Nephron progenitor cell (in vitro differentiated cells): ENCODE measurements at regions not wholly inside any gene's neighbourhood (a gene's known extent, or its start where the extent isn't known, plus 50 kb on each side); places are given as distances from the start of the nearest gene placed in this dataset.

Experiments used
- DNase-seq: peaks from one replicate; pipeline ENCODE4 v3.0.0; 2021
- H3K27ac Mint-ChIP-seq: 2 replicates; pipeline ENCODE4 v1.8.0; 2021; ENCODE audit warnings: mild to moderate bottlenecking, moderate library complexity, mixed read lengths
- H3K27me3 Mint-ChIP-seq: 2 replicates; pipeline ENCODE4 v1.8.0; 2021; ENCODE audit warnings: mild to moderate bottlenecking, low read depth, mixed read lengths; ENCODE audit not compliant: poor library complexity
- H3K36me3 Mint-ChIP-seq: 2 replicates; pipeline ENCODE4 v1.8.0; 2021; ENCODE audit warnings: low read depth, mixed read lengths
- H3K4me1 Mint-ChIP-seq: 2 replicates; pipeline ENCODE4 v1.8.0; 2021; ENCODE audit warnings: mixed read lengths
- H3K4me3 Mint-ChIP-seq: 2 replicates; pipeline ENCODE4 v1.8.0; 2021; ENCODE audit warnings: mild to moderate bottlenecking, moderate library complexity, mixed read lengths
- H3K9me3 Mint-ChIP-seq: 2 replicates; pipeline ENCODE4 v1.8.0; 2021; ENCODE audit warnings: mild to moderate bottlenecking, moderate library complexity, mixed read lengths
- TF ChIP-seq, protein P1 (sequence below): fragments of 200-600 bp; sonication (generic); IDR thresholded peaks from 2 replicates; pipeline ENCODE4 v1.5.0; 2021; ENCODE audit warnings: antibody characterized with exemption

DNA sequence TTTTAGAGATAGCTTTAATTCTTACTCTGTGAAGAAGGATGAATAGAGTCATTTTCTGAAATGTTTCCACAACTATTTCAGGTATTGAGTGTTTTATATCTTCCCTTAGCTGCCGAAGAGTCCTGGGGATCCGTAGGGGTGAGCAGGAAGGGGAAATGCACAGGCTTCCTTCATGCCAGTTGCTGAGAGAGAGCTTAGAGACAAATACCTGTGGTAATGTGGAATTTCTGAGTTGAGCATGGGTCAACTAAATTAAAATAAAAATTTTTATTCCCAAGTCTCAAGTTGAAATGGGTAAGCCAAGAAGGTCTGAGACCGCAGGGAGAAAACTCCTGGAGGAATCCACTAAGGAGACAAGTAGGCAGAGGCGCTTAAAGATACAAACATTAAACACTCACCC, 185.7 kb downstream of the DAD1 start:
- Mint-ChIP-seq H3K27me3 (peaks cover 5% of the 10 kb centered on the region), H3K4me3 (no peak overlapping the region), H3K36me3 (no peaks in the 10 kb centered on the region), H3K9me3 (no peaks in the 10 kb centered on the region), H3K27ac (no peak overlapping the region), H3K4me1 (peaks cover 3% of the 10 kb centered on the region)
- DNase-seq, result no peak
- TF ChIP-seq, protein P1, sequence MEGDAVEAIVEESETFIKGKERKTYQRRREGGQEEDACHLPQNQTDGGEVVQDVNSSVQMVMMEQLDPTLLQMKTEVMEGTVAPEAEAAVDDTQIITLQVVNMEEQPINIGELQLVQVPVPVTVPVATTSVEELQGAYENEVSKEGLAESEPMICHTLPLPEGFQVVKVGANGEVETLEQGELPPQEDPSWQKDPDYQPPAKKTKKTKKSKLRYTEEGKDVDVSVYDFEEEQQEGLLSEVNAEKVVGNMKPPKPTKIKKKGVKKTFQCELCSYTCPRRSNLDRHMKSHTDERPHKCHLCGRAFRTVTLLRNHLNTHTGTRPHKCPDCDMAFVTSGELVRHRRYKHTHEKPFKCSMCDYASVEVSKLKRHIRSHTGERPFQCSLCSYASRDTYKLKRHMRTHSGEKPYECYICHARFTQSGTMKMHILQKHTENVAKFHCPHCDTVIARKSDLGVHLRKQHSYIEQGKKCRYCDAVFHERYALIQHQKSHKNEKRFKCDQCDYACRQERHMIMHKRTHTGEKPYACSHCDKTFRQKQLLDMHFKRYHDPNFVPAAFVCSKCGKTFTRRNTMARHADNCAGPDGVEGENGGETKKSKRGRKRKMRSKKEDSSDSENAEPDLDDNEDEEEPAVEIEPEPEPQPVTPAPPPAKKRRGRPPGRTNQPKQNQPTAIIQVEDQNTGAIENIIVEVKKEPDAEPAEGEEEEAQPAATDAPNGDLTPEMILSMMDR, result no peak

DNA sequence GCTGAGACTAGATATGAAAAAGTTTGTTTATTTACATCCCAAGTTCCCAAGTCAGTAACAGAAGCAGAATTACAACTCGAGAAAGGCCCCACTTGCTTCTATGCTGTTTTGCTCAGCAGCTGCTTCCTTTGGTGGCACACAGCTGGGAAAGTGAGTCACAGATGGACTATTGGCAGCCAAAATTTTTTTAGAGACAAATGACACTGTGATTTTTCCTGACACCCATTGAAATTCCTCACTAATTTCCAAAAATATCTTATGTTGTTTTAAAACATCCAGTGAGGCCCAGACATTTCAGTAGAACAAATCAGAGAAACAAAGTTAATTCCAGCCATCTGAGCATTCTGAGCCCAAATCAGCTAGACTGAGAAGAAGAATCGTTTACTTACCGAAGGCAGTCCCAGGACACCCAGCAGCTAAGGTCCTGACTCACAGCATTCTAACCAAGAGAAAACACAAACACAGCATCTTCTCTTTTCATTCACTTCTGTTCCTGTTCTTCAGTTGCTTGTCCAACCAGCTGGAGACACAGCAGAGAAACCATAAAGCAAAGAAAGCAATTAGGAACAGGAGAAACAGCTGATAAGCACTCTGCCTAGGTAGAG, 188.3 kb downstream of the DAD1 start:
- TF ChIP-seq, protein P1, result no peak
- Mint-ChIP-seq H3K27ac (no peak overlapping the region), H3K4me3 (no peak overlapping the region), H3K4me1 (peaks cover 3% of the 10 kb centered on the region), H3K36me3 (no peaks in the 10 kb centered on the region), H3K9me3 (no peaks in the 10 kb centered on the region), H3K27me3 (peaks cover 3% of the 10 kb centered on the region)
- no peak for DNase-seq

DNA sequence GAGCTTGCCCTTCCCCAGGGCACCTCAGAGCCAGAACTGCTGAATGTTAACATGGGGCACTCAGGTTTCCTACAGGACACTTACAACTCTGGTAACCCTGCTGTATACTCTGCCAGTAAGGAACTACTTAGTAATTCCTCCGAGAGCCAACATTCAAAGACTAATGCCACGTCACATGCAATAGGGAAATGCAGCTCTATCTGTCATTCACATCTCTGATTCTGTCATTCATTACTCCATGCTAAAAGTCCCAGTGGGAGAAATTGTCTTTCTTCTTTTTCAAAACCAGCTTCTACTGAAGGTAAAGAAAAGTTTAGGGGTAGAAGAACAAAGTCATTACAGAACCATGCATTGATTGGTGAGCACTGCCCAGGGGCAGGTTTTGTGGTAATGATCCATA, 189.2 kb downstream of the DAD1 start:
- H3K4me1 Mint-ChIP-seq, result peaks cover 7% of the 10 kb centered on the region
- no peak overlapping the region for H3K4me3 Mint-ChIP-seq
- H3K27me3 Mint-ChIP-seq, result peaks cover 3% of the 10 kb centered on the region
- no peaks in the 10 kb centered on the region for H3K9me3 Mint-ChIP-seq
- TF ChIP-seq, protein P1, result no peak
- no peak overlapping the region for H3K27ac Mint-ChIP-seq
- DNase-seq, result no peak
- no peaks in the 10 kb centered on the region for H3K36me3 Mint-ChIP-seq

DNA sequence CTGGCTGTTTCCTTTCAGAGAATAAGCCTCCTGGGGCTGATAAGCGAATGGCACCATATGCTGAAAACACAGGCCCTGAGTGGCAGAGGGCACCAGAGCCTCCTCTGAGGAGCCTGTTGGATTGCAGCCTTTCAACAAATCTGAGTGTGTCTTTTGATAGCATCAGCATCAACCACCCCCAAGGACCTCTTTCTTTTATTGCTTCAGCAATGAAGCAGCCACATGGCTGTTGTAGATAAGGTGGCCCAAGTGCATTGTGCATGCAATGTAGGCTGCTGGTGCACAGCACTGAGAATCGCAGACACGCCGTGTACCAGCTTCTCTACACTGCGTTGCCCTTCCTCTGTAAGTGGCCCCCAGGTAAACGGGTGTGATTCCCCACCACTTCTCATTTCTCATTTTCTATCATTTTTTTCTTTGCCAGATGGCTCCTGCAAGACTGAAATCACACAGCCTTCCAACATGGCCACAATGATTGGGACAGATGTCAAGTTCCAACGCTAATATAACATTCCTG, 191.7 kb downstream of the DAD1 start:
- no peaks in the 10 kb centered on the region for H3K36me3 Mint-ChIP-seq
- H3K4me1 Mint-ChIP-seq, result peaks cover 12% of the 10 kb centered on the region
- H3K4me3 Mint-ChIP-seq, result no peak overlapping the region
- no peak for DNase-seq
- no peaks in the 10 kb centered on the region for H3K9me3 Mint-ChIP-seq
- no peak overlapping the region for H3K27ac Mint-ChIP-seq
- TF ChIP-seq, protein P1, result no peak
- peaks cover 5% of the 10 kb centered on the region for H3K27me3 Mint-ChIP-seq

DNA sequence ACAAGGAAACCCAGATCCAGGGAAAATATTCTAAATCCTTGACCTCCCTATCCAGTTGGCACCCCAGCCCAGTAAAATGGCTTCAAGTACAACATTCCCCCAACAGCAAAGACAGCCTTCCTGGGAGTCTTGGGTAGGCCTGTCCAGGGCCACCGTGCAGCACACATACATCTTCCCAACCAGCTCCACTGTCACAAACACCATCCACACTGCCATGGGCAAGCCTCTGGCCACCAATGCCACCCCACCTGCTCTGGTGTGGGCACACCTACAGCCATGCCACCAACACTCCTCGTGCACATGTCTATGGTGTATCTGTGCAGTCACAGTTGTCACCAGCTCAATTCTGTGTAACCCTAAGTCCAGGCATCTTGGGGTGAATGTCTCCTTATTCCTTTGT, 193.2 kb downstream of the DAD1 start:
- TF ChIP-seq, protein P1, result no peak
- H3K9me3 Mint-ChIP-seq, result no peaks in the 10 kb centered on the region
- peaks cover 5% of the 10 kb centered on the region for H3K27me3 Mint-ChIP-seq
- no peak overlapping the region for H3K27ac Mint-ChIP-seq
- H3K4me3 Mint-ChIP-seq, result no peak overlapping the region
- no peaks in the 10 kb centered on the region for H3K36me3 Mint-ChIP-seq
- H3K4me1 Mint-ChIP-seq, result peaks cover 18% of the 10 kb centered on the region
- no peak for DNase-seq

DNA sequence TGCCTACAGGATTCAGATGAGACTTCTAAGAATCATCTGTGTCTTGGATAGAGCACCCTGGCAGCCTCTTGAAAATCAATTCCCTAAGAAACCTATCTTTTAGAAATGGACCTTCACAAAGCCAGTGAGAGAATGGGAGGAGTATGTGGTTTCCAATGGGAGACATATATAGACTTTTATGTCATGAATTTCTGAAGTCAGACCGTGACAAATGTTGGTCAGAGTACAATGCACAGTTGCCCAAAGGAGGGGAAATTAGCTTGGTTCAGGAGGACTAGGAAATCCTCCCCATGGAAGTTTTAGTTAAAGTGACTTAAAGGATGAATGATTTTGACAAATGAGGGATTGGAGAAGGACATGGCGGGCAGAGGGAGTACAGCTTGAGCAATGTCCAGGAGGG, 194.4 kb downstream of the DAD1 start:
- Mint-ChIP-seq H3K27ac (peak overlapping the region; percentile 13), H3K36me3 (no peaks in the 10 kb centered on the region)

More for the DNA sequence above, 194.4 kb downstream of the DAD1 start:
- TF ChIP-seq, protein P1, result no peak
- H3K9me3 Mint-ChIP-seq, result no peaks in the 10 kb centered on the region
- no peak overlapping the region for H3K4me3 Mint-ChIP-seq
- peaks cover 22% of the 10 kb centered on the region for H3K4me1 Mint-ChIP-seq
- DNase-seq, result no peak
- peaks cover 9% of the 10 kb centered on the region for H3K27me3 Mint-ChIP-seq
